Sigmoid colon (tissue), 3 donors: ENCODE measurements at regions not wholly inside any gene's neighbourhood (a gene's known extent, or its start where the extent isn't known, plus 50 kb on each side); places are given as distances from the start of the nearest gene placed in this dataset.

Source experiments
- CTCF ChIP-seq, 4 experiments: fragments of 450-650 bp in 3 of 4; fragments of 200-600 bp in 1 of 4; IDR thresholded peaks; one replicate each; pipeline ENCODE4 v1.5.1; 2016 to 2019; ENCODE audit warnings: antibody characterized with exemption in 4 of 4, mild to moderate bottlenecking in 3 of 4, moderate library complexity in 2 of 4
- POLR2A ChIP-seq, 2 donors: fragments of 450-650 bp; IDR thresholded peaks; one replicate each; pipeline ENCODE4 v1.6.1; 2016; ENCODE audit warnings: antibody characterized with exemption in 2 of 2, mild to moderate bottlenecking in 2 of 2, moderate library complexity in 2 of 2

- TF ChIP-seq CTCF (IDR thresholded peaks at IDR 0.05), result no peak
- no peak for TF ChIP-seq POLR2A (IDR thresholded peaks at IDR 0.05)
Measured at GRCh38 chr15:62622775-62623174, 419.8 kb upstream of the TPM1 start.
